Lung microvascular endothelial cell (primary cell): ENCODE measurements at regions not wholly inside any gene's neighbourhood (a gene's known extent, or its start where the extent isn't known, plus 50 kb on each side); places are given as distances from the start of the nearest gene placed in this dataset.
"Not testable (repeated sequence)": the region's sequence is repeated elsewhere in the genome, so short reads cannot be mapped to it uniquely, and the experiment has no call there.

ENCODE experiments used
- DNase-seq, 2 donors: peaks; one replicate each; pipeline versions ENCODE4 v3.0.0 to v3.0.0-alpha.2; 2010; ENCODE audit warnings: low read depth in 2 of 2

- no peak for DNase-seq
Observed at GRCh38 chr7:156384706-156385105, 255.9 kb upstream of the RNF32 start.

GRCh38 chr7:156383526-156383925 is 257.0 kb upstream of the RNF32 start:
- DNase-seq: no peak

DNA sequence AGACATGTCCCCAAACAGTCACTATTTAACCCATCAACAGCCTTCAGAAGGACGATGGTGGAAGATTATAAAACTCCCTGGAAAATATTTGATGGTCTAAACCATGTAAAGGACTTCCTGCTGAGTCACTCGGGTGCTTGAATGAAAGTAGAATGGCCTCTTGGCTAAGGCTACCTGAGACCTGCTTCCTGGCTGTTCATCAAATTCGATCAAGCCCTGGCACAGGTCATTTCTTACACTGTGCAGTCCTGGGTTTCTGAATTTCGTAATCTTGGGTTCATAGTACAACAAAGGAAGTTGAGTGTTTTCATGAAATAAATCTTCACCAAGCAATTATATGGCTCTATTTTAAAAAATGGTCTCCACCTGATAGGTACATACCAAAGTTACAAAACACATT is 260.3 kb upstream of the RNF32 start:
- no peak for DNase-seq

DNA sequence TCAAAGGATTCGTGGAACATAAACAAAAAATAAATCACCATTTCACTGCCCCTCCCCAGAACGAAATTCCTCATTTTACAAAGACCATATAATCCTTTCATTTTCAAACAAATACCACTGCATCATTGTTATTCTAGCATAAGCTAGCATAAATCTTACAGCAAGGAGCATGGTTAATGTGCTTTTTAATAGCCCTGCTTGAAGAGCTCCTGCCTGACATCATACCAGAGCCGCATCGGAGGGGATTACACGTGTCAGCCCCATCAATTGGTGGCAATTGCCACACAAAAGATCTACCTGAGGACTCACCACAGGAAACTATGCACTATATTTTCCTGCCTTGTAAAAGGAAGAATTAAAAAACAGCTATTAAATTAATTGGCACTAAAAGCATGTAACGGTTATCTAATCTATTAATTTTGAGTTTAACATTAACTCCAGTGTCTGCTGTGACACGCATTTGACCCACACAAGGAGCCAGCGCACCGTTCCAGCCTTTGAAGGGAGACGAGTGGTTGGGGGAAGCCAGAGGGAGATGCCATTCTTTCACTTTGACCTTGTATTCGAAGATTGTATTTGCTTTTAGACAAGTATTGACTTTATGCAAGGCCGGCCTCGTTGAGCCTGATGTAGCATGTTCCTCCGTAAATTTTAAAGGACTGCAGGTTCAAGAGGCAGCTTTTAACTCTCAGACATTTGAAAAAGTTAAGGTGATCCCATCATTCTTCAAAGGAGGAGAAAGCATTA is 261.1 kb upstream of the RNF32 start:
- no peak for DNase-seq

- no peak for DNase-seq
Observed at GRCh38 chr7:156378806-156379205, 261.8 kb upstream of the RNF32 start.

DNA sequence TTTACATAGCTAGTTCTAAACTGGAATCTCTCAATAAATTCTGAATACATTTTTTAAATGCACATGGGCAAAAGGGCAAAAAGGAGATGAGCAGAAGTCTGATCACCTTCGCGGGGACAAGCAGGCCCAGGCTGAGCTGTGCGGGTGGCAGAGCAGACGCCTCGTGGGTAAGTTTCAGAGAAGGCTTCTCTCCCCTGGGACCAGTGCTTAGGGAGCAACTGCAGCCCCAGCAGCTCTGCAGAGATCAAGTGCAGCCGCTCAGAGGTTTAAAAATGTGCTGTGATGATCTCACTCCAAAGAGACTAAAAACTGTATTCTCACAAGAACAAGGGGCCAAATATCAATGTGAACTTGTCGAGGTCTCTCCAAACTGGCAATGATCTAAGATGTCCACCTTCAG is 264.3 kb upstream of the RNF32 start:
- no peak for DNase-seq

- no peak for DNase-seq
Observed at GRCh38 chr7:156374335-156374734, 266.2 kb upstream of the RNF32 start.

GRCh38 chr7:156369929-156370328 is 270.6 kb upstream of the RNF32 start:
- DNase-seq: not testable (repeated sequence)

GRCh38 chr7:156368053-156368843 is 272.3 kb upstream of the RNF32 start:
- no peak for DNase-seq

GRCh38 chr7:156363751-156364150 is 276.8 kb upstream of the RNF32 start:
- no peak for DNase-seq

- DNase-seq: no peak
Observed at GRCh38 chr7:156360835-156361234, 279.7 kb upstream of the RNF32 start.

DNA sequence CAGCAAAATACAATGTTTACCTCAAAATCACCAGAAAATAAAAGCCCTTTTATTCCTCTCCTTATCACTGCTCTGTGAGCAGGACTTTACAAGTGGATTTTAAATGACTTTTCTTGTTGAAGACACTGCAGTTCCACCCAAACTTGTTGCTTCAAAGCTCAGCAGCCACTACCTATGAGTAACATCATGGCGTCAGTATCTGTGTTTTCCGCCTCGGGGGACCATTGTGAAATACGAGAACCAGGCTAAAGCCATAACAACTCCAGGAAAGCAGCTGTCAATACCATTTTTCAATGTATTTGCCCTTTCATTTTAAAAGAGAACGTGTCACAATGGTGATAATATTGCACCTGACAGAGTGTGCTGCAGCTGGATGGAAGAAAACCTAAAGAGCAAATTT is 284.0 kb upstream of the RNF32 start:
- no peak for DNase-seq

- DNase-seq: no peak
Observed at GRCh38 chr7:156353352-156353751, 287.2 kb upstream of the RNF32 start.

DNA sequence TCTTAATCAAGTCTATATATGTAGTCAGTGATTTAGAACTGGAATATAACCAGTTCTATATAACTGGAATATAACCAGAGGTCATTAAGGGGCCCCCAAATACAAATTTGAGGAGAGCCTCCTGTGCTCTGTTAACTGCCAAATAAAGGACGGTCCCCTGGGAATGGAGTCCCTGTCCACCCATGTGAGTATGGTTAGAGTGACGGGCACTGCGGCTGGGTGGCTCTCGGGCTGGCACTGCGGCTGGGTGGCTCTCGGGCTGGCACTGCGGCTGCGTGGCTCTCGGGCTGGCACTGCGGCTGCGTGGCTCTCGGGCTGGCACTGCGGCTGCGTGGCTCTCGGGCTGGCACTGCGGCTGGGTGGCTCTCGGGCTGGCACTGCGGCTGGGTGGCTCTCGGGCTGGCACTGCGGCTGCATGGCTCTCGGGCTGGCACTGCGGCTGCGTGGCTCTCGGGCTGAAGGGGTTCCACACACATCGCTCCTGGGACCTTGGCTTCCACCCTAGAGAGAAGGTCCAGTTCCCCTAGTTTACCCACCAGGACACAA is 292.8 kb upstream of the RNF32 start:
- DNase-seq: not testable (repeated sequence)

GRCh38 chr7:156347132-156347531 is 293.4 kb upstream of the RNF32 start:
- DNase-seq: no peak

DNA sequence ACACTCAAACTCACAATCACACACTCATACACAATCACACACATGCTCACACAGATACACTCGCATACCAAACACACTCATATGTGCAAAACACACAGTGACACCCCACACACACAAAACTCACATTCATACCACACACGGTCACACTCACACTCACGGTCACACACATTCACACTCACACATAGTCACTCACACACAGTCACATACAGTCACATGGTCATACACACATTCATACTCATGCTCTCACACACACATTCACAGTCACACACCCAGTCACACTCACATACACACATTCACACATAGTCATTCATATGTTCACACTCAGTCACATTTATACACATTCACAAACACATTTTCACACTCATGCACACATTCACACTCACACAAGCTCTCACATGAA is 296.0 kb upstream of the RNF32 start:
- no peak for DNase-seq

DNA sequence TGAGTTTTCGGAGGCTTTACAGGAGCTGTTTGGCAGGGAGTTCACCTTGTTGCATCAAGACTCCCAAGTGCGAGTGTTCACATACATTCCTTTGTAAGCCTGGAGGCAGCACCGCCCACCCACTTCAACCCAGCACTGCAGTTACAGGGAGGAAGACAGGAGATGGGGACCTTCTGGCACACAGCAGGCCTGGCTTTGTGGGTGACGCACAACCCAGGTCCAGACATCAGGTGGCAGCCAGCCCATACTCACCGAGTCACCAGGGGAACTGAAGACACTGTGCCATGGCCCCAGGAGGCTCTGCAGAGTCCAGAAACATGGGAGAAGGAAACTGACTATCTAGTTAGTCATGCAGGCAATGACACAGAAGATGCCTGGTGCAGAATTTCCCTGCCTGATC is 305.9 kb upstream of the RNF32 start:
- no peak for DNase-seq

DNA sequence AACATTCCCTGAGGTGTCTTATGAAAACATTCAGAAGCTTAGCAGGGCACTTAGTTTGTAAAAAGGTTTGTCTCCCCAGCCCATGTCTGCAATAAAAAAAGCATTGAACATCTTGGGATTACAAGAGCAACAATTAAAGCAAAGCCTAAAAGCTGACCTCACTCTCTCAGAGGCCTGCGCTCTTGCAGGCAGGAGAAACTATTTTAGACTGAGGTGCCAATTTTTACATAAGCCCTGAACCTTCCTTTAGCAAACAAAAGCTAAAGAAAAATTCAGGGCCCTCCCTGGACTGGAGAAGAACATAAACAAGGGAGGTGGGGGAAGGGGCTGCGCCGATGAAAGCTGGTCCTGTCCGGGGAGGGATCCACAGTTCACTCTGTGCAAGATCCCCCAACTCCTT is 312.7 kb upstream of the RNF32 start:
- no peak for DNase-seq

DNA sequence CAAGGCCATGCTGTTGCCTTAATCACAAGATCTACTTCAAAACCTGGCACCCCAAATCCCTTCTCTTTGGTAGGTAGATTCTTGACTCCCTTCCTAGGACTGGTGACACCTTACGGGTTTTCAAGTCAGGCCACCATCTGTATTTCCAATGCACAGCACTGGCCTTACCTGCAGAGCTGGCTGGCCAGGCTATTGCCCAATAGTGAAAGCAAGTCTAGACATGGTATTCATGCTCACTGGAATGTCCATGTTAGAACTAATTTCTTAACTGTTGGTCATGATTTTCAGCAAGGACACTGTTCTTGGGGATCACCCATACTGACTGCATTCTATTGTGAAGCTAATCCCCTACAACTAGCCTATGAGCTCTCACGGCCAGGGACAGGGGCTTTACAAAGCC is 313.1 kb upstream of the RNF32 start:
- DNase-seq: no peak

GRCh38 chr7:156324201-156324600 is 316.4 kb upstream of the RNF32 start:
- no peak for DNase-seq

- DNase-seq: not testable (repeated sequence)
Observed at GRCh38 chr7:156321430-156321829, 319.1 kb upstream of the RNF32 start.

DNA sequence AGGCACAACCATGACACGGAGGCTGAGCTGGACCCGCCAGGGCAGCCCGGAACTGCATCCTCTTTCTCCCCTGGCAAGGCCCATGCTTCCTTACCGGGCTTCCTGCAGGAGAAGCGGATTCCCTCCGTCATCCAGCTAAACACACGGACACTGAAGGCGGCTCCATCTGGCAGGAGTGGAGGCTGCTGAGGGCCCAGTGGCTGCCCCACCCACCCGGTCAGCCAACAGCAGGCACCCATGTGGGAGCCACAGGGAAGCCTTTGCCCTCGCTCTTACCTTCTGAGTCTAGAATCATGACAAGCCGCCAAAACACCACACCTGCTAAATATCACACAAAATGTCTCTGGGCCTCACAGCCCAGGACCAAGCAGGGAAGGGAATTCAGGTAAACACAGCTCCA is 321.6 kb upstream of the RNF32 start:
- no peak for DNase-seq

DNA sequence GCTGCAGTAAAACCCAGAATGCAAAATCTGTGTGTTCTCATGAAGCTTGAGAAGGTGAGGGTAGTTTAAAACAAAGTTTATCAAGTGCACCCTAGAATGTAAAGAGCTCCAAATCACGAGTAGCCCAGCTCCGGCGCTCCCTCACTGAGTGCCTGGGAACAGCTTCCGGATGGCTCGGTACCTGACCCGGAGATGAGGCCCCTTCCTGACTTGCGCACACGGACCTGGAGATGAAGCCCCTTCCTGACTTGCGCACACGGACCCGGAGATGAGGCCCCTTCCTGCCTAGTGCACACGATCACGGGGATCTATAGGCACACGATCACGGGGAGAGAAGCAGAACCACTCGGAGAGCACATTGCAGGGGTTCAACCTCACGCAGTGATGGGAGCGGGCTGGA is 322.1 kb upstream of the RNF32 start:
- no peak for DNase-seq
